DND-41 (cell line): ENCODE measurements at regions not wholly inside any gene's neighbourhood (a gene's known extent, or its start where the extent isn't known, plus 50 kb on each side); places are given as distances from the start of the nearest gene placed in this dataset.

Source experiments
- ATAC-seq: fragments of 200-7000 bp; cut with Tn5 transposase; 3 replicates; pipeline ENCODE4 v1.9.1; 2021; ENCODE audit warnings: low read depth; ENCODE audit not compliant: insufficient read depth
- DNase-seq: peaks from one replicate; pipeline ENCODE4 v3.0.0-alpha.2; 2020
- H2AFZ ChIP-seq: 2 replicates; pipeline ENCODE4 v1.6.0; 2012; ENCODE audit warnings: low read depth, low read length
- H3K27ac ChIP-seq: 2 replicates; pipeline ENCODE4 v1.5.1; 2012; ENCODE audit warnings: low read length, inconsistent platforms
- H3K27me3 ChIP-seq: fragments of 200-600 bp; sonication (generic); 2 replicates; pipeline ENCODE4 v1.6.0; 2012; ENCODE audit warnings: low read length, mild to moderate bottlenecking, inconsistent platforms; ENCODE audit not compliant: insufficient read depth, poor library complexity
- H3K36me3 ChIP-seq: 2 replicates; pipeline ENCODE4 v1.5.1; 2012; ENCODE audit warnings: low read length, inconsistent platforms; ENCODE audit not compliant: insufficient read depth
- H3K4me1 ChIP-seq: 2 replicates; pipeline ENCODE4 v1.5.1; 2012; ENCODE audit warnings: mild to moderate bottlenecking, low read length; ENCODE audit not compliant: insufficient read depth
- H3K4me2 ChIP-seq: 2 replicates; pipeline ENCODE4 v1.6.0; 2012; ENCODE audit warnings: mild to moderate bottlenecking, moderate library complexity, low read length, inconsistent platforms; ENCODE audit not compliant: insufficient read depth
- H3K4me3 ChIP-seq, 2 experiments: fragments of 200-600 bp in 1 of 2; shearing (Covaris generic) in 1 of 2; 2 replicates each; pipeline ENCODE4 v1.5.1; 2012 to 2016; ENCODE audit warnings: inconsistent platforms in 2 of 2, low read length in 2 of 2, mild to moderate bottlenecking in 2 of 2, low read depth in 1 of 2, moderate library complexity in 1 of 2
- H3K79me2 ChIP-seq: 2 replicates; pipeline ENCODE4 v1.6.0; 2012; ENCODE audit warnings: low read length, inconsistent platforms; ENCODE audit not compliant: insufficient read depth
- H3K9ac ChIP-seq: 2 replicates; pipeline ENCODE4 v1.6.0; 2012; ENCODE audit warnings: low read depth, mild to moderate bottlenecking, inconsistent platforms, low read length, moderate library complexity
- H3K9me3 ChIP-seq: 2 replicates; pipeline ENCODE4 v1.5.1; 2012; ENCODE audit warnings: low read length, moderate library complexity, mild to moderate bottlenecking, inconsistent platforms; ENCODE audit not compliant: insufficient read depth, severe bottlenecking
- H4K20me1 ChIP-seq: 2 replicates; pipeline ENCODE4 v1.6.0; 2012; ENCODE audit warnings: low read length; ENCODE audit not compliant: insufficient read depth
- CTCF ChIP-seq: IDR thresholded peaks from 2 replicates; pipeline ENCODE4 v1.5.1; 2012; ENCODE audit warnings: borderline replicate concordance, low read length, moderate library complexity, mild to moderate bottlenecking; ENCODE audit not compliant: poor library complexity, severe bottlenecking; ENCODE audit errors: extremely low read depth
- EZH2 ChIP-seq: IDR thresholded peaks from 3 replicates; pipeline ENCODE4 v1.6.1; 2012; ENCODE audit warnings: borderline replicate concordance, low read depth, mild to moderate bottlenecking, moderate library complexity, low read length, inconsistent platforms; ENCODE audit not compliant: severe bottlenecking

GRCh38 chr22:48309115-48309705, 1518.5 kb downstream of the BRD1 start:
- no peak for ATAC-seq
- H3K4me3 ChIP-seq = no peak overlapping the region
- H2AFZ ChIP-seq = no peak overlapping the region
- H3K36me3 ChIP-seq = no peaks in the 10 kb centered on the region
- DNase-seq = no peak
- H3K79me2 ChIP-seq = no peaks in the 10 kb centered on the region
- no peak overlapping the region for H3K9ac ChIP-seq
- no peaks in the 10 kb centered on the region for H3K4me1 ChIP-seq
- peaks cover 16% of the 10 kb centered on the region for H3K9me3 ChIP-seq
- no peaks in the 10 kb centered on the region for H4K20me1 ChIP-seq
- no peak overlapping the region for H3K4me2 ChIP-seq
- TF ChIP-seq EZH2 = no peak
- no peak for TF ChIP-seq CTCF
- no peaks in the 10 kb centered on the region for H3K27me3 ChIP-seq
- H3K27ac ChIP-seq = no peak overlapping the region

DNA sequence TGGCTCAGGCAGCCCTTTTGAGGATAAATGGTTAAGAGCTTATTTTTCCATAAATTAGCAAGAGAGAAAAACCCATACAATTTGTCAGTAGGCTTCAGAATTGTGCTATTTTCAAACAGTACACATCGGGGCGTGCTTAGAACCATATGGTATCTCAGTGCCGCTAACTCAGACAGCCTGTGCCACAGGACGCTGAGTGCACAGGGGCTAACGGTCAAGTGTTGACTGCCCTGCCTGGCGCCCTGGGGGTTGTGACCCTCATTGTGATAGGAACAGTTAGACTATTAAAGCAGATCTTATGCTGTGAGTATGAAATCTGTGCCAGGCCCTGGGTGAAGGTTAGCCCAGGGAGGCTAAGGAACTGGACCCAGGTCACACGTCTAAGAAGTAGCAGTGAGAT, 1519.7 kb downstream of the BRD1 start:
- Histone ChIP-seq H3K9ac (no peak overlapping the region), H3K4me1 (no peaks in the 10 kb centered on the region), H2AFZ (no peak overlapping the region), H3K36me3 (no peaks in the 10 kb centered on the region), H3K4me2 (no peak overlapping the region), H3K27me3 (no peaks in the 10 kb centered on the region), H3K9me3 (peaks cover 14% of the 10 kb centered on the region), H4K20me1 (no peaks in the 10 kb centered on the region), H3K4me3 (no peak overlapping the region), H3K79me2 (no peaks in the 10 kb centered on the region), H3K27ac (no peak overlapping the region)
- TF ChIP-seq EZH2 = no peak
- TF ChIP-seq CTCF = no peak
- DNase-seq (no peak), ATAC-seq (no peak)

GRCh38 chr22:48306785-48307510, 1520.7 kb downstream of the BRD1 start:
- no peak for DNase-seq
- H3K4me1 ChIP-seq = no peaks in the 10 kb centered on the region
- H3K27me3 ChIP-seq = no peaks in the 10 kb centered on the region
- no peak overlapping the region for H3K27ac ChIP-seq
- no peak overlapping the region for H3K4me2 ChIP-seq
- H3K4me3 ChIP-seq = no peak overlapping the region
- no peak overlapping the region for H2AFZ ChIP-seq
- no peaks in the 10 kb centered on the region for H4K20me1 ChIP-seq
- no peak overlapping the region for H3K9ac ChIP-seq
- peaks cover 5% of the 10 kb centered on the region for H3K9me3 ChIP-seq
- H3K36me3 ChIP-seq = no peaks in the 10 kb centered on the region
- ATAC-seq = no peak
- no peaks in the 10 kb centered on the region for H3K79me2 ChIP-seq
- TF ChIP-seq CTCF = no peak
- TF ChIP-seq EZH2 = no peak
